NCI-H345 (cell line): ENCODE measurements at regions not wholly inside any gene's neighbourhood (a gene's known extent, or its start where the extent isn't known, plus 50 kb on each side); places are given as distances from the start of the nearest gene placed in this dataset.
"Not testable (repeated sequence)": the region's sequence is repeated elsewhere in the genome, so short reads cannot be mapped to it uniquely, and the experiment has no call there.

Source experiments
- DNase-seq: peaks from one replicate; lab custom pipeline; 2025; lab: John Stamatoyannopoulos, UW

- DNase-seq: no peak
Observed at GRCh38 chr4:45475548-45475947, 648.3 kb downstream of the GABRG1 start.

GRCh38 chr4:45472490-45472889, 651.4 kb downstream of the GABRG1 start:
- DNase-seq: no peak

GRCh38 chr4:45471335-45471734, 652.5 kb downstream of the GABRG1 start:
- no peak for DNase-seq

GRCh38 chr4:45467157-45467556, 656.7 kb downstream of the GABRG1 start:
- DNase-seq: no peak

GRCh38 chr4:45460157-45460556, 663.7 kb downstream of the GABRG1 start:
- not testable (repeated sequence) for DNase-seq

- DNase-seq: no peak
Observed at GRCh38 chr4:45455217-45455616, 668.6 kb downstream of the GABRG1 start.

GRCh38 chr4:45453258-45453853, 670.5 kb downstream of the GABRG1 start:
- DNase-seq: no peak

- no peak for DNase-seq
Observed at GRCh38 chr4:45442466-45442865, 681.4 kb downstream of the GABRG1 start.

GRCh38 chr4:45438047-45438446, 685.8 kb downstream of the GABRG1 start:
- DNase-seq: no peak

GRCh38 chr4:45437381-45437780, 686.5 kb downstream of the GABRG1 start:
- DNase-seq: no peak

GRCh38 chr4:45425135-45425534, 698.7 kb downstream of the GABRG1 start:
- no peak for DNase-seq

GRCh38 chr4:45423896-45424295, 697.5 kb upstream of the GNPDA2 start:
- no peak for DNase-seq

- not testable (repeated sequence) for DNase-seq
Observed at GRCh38 chr4:45420091-45420674, 693.8 kb upstream of the GNPDA2 start.

GRCh38 chr4:45410701-45411210, 684.4 kb upstream of the GNPDA2 start:
- no peak for DNase-seq

- DNase-seq: no peak
Observed at GRCh38 chr4:45409536-45409935, 683.2 kb upstream of the GNPDA2 start.

GRCh38 chr4:45408996-45409395, 682.6 kb upstream of the GNPDA2 start:
- no peak for DNase-seq

GRCh38 chr4:45399116-45399515, 672.8 kb upstream of the GNPDA2 start:
- DNase-seq: no peak

GRCh38 chr4:45385306-45385705, 659.0 kb upstream of the GNPDA2 start:
- no peak for DNase-seq

GRCh38 chr4:45370408-45370807, 644.1 kb upstream of the GNPDA2 start:
- DNase-seq: no peak

- DNase-seq: no peak
Observed at GRCh38 chr4:45368832-45369231, 642.5 kb upstream of the GNPDA2 start.

GRCh38 chr4:45363931-45364330, 637.6 kb upstream of the GNPDA2 start:
- DNase-seq: no peak

- no peak for DNase-seq
Observed at GRCh38 chr4:45358573-45359506, 632.5 kb upstream of the GNPDA2 start.

- DNase-seq: no peak
Observed at GRCh38 chr4:45353161-45353560, 626.8 kb upstream of the GNPDA2 start.
